Activated CD4-positive, alpha-beta T cell treated with anti-CD3 and anti-CD28 coated beads, Interleukin-2, amount 50 U/mL, for 4 hours (primary cell): ENCODE measurements at regions not wholly inside any gene's neighbourhood (a gene's known extent, or its start where the extent isn't known, plus 50 kb on each side); places are given as distances from the start of the nearest gene placed in this dataset.

ENCODE experiments used
- DNase-seq, 2 experiments: peaks; one replicate each; pipeline ENCODE4 v3.0.0-alpha.2; 2020

DNA sequence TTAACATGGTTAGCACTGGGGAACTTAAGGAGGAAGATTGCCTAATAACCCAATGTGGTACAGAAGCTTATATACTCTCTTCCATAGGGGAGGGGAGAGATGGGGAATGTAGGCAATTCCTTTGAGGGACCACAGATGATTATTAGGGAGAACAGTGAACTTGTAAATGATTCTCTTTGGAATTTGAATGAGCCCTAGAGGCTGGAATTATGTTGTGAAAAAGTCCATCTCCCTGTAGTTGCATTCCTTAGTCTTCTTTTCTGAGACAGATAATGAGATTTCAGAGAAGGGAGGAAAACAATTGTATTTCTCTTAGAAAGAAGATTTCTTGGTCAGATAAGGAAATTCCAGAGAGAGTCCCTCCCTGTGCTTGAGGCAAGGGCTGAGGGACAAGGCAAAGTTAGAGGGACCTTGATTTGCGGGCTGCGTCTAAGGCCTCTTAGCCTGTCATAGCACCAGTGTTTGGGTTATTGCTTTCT is 89.0 kb upstream of the HMCN1 start:
- DNase-seq: no peak

GRCh38 chr1:185644531-185644930 is 89.7 kb upstream of the HMCN1 start:
- DNase-seq: no peak

GRCh38 chr1:185636848-185637247 is 97.3 kb upstream of the HMCN1 start:
- no peak for DNase-seq

GRCh38 chr1:185634704-185635103 is 99.5 kb upstream of the HMCN1 start:
- DNase-seq: no peak

GRCh38 chr1:185632659-185633423 is 101.3 kb upstream of the HMCN1 start:
- no peak for DNase-seq

- no peak for DNase-seq
Observed at GRCh38 chr1:185631843-185632242, 102.3 kb upstream of the HMCN1 start.

DNA sequence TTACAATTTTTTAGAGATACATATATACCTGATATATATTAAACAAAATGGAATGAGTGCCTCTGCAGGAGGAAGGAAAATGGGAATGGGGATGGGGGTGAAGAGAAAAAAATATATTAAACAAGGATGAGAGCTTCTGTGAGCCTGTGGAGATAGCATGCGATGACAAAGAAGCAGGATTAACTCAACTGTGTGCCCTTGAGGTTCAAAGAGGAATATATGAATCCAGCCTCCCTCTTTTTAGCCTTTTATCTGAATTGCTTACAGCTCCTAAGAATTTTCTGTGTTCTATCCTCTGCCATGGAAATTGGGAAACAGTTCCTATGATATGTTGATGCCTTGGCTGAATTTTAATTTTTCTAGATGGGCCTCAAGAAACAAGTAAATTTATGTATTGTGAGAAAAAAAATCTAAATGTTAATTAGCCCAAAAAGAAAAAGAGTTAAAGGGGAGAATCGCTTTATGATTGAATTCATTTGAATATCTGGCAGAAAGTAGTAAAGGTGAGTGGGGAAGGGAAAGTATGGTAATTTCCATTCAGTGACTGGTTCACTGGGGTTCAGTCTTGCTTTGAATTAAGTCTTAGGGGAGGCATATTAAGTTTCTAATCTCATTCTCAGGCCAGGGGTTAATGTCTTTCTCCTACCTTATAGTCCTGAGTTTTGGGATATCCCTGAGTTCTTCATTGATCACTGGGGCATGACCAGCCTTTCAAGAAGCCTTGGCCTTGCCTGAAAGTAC is 106.3 kb upstream of the HMCN1 start:
- no peak for DNase-seq

DNA sequence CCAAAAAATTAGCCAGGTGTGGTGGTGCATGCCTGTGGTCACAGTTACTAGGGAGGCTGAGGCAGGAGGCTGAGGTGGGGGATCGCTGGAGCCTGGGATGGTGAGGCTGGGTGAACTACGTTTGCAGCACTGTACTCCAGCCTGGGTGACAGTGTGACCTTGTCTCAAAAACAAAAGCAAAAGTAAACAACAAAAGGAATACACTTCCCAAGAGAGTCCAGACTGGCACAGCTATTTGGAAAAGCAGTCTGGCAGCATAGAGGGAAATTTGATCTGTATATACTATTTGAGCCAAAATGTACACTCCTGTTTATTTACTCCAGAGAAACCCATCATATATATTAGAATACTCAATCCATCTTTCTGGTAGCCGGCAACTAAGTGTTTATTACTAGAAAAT is 107.0 kb upstream of the HMCN1 start:
- DNase-seq: no peak

- DNase-seq: no peak
Observed at GRCh38 chr1:185626344-185626743, 107.8 kb upstream of the HMCN1 start.

DNA sequence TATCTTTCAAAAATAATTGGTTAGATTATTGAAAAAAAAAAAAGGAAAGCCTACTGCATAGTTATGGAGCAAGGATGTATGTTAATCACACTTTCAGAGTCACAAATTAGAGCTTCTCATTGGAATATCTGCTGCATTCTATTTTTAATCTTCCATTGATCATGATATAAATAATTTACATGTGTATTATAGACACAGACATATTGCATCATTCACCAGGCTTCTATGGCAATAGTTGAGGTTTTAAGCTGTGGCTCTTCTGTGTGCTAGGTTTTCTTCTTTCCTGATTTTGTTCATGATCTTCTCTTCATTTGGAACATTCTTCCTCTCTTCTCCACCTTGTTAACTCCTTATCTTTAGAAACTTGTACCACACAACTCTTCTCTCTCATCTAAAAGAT is 123.2 kb upstream of the HMCN1 start:
- DNase-seq: no peak

DNA sequence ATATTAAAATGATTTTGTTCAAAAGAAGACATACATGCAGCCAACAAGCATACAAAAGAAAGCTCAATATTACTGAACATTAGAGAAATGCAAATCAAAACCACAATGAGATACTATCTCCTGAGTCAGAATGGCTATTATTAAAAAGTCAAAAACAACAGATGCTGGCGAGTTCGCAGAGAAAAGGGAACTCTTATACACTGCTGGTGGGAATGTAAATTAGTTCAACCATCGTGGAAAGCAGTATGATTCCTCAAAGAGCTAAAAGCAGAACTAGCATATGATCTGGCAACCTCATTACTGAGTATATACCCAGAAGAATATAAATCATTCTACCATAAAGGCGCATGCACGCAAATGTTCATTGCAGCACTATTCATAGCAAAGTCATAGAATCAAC is 126.0 kb upstream of the HMCN1 start:
- DNase-seq: no peak

DNA sequence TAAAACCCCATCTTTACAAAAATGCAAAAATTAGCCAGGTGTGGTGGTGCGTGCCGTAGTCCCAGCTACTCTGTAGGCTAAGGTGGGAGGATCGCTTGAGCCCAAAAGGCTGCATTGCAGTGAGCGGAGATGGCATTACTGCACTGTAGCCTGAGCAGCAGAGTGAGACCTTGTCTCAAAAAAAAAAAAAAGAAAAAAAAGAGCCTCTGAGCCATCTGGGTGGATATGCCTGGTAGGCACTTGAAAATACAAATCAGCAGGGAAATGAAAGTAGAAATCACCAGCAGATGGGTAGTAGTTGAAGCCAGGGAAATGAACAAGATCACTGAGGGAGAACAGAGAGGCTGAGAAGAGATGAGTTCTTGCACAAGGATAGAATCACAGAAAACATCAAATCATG is 131.0 kb upstream of the HMCN1 start:
- DNase-seq: no peak

DNA sequence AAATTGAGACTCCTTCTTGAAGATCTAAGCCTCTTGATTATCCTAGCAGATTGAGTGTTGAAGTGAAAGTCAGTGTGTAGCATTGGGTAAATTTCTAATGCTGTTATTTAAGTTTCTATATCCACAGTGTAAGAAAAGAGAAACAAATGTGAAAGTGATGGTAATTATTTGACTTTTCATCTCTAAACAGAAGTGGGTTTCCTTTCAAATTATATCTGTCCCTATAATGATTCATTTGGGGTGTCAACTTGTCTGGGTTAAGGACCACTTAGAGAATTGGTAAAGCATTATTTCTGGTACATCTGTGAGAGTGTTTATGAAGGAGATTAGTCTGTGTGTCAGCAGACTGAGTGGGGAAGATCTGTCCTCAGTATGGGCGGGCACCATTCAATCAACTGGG is 133.0 kb upstream of the HMCN1 start:
- DNase-seq: no peak

GRCh38 chr1:185600641-185601040 is 133.6 kb upstream of the HMCN1 start:
- no peak for DNase-seq

DNA sequence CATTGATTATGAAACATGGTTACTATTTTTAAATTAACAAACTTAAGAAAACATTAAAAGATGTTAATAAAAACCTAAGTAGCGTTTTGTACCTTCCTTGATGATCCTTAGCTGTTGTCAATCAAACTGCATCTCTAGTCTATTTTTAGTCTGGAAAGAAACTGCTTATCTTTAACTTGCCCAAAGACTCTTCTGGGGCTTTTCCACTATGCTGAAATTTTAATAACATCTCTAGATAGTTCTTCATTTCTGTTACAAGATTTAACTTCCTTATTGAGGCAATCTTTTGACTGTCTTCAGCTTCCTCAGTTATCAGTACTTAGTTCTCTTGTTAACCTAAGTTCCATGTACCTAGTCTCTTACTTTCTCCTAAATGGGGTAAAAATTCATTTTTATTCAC is 135.9 kb upstream of the HMCN1 start:
- DNase-seq: no peak

DNA sequence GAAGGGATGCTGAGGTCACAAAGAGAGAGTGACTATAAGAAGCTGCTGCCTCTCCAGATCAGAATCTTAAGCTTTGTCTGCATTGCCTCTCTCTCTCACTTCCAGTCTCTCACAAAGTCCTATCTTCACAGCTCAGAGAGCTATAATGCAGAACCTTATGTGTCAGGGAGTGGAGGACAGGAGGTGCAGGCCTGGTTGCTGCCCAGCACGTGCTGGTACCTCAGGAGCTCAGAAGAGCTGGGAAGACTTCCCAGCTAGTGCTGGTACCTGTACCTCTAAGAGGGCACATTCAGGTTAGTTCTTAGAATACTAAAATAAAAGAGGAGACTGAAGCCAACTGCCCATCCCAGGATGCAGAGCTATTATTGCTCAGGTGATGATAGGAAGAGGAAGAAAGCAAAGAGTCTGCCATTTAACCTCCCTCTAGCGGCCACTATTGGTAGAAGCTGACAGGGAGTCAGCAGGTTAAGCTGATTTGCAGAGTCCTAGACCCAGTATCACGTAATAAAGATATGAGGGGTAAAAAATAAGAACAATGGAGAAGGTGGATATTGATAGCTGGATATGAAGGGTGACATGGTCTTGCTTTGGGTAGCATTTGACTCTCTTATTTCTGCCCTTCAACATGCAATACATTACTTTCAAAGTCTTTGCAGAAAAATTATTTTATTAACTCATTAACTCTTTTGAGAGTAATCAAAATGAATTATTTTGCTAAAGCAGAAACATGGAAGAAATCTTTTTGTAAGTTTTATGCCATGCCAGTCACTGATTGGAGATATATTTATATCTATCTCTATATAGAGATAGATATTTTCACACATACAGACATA is 138.1 kb upstream of the HMCN1 start:
- DNase-seq: peak; percentile 38 to 46

DNA sequence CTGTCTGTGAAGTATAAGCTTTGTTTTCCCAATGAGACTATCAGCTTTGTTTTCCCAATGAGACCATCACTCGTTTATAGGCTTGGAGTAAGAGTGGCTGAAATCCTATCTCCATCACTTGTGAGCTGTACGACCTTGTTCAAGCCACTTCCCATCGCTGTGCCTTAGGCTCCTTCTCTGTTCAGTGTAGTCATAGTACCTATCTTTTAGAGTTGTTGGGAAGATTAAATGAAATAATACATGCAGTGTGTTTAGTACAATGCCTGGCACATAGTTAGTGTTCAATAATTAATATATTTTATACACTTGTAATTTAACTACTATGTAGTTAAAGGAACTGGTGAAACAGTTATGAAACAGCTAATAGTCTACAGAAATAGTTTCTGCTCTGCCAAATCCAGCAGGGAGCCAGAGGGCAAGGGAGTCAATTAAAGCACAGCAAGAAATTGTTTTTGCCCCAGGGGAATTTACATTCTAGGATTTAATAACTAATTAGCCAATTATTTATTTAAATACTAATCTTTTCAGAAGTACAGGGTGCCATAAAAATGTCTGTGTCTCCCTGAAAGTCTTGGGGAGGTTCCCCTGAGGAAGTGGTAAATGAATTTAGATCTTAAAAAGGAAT is 139.3 kb upstream of the HMCN1 start:
- DNase-seq: no peak

DNA sequence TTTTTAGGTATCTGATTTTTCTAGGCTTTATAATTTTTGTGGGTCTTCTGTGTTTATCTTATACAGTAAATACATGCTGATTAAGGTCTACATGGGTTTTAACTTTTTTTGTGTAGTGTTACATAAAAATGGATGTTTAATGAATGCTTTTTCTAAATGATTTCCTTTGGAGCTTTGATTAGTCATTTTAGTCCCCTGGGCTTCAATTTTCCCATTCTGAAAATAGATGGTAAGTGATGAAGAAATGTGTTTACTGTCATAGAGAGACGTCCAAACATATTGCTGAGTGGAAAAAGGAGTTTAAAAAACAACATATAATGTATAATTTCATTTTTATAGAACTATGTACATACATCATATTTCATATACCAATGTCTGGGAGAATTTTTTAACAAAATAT is 140.9 kb upstream of the HMCN1 start:
- DNase-seq: no peak

DNA sequence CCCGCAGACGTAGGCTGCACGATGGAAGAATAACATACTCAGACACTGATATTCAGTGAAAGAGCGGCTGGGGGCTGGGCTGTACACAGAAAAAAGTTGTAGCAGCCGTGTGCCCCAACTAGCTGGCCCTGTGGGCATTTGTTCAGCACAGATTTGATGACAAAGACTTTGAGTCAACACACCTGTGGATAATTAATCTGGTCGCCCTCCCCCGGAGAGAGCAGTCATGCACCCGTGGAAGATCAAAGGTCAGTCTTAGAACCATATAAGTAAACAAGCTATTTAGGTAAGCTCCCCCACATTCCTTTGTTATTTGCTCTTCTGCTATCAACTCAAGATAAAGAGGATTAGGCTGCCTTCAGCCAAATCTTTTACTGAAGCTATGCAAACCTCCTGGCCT is 148.4 kb upstream of the HMCN1 start:
- no peak for DNase-seq

- no peak for DNase-seq
Observed at GRCh38 chr1:185581961-185582725, 152.0 kb upstream of the HMCN1 start.

DNA sequence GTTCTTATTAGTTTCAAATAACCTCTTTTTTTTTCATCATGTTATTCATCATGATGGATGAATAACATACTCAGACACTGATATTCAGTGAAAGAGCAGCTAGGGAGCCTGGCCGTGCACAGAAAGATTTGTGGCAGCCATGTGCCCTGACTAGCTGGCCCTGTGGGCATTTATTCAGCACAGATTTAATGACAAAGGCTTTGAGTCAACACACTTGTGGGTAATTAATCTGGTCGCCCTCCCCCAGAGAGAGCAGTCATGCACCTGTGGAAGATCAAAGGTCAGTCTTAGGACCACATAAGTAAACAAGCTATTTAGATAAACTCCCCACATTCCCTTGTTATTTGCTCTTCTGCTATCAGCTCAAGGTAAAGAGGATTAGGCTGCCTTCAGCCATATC is 153.2 kb upstream of the HMCN1 start:
- no peak for DNase-seq

DNA sequence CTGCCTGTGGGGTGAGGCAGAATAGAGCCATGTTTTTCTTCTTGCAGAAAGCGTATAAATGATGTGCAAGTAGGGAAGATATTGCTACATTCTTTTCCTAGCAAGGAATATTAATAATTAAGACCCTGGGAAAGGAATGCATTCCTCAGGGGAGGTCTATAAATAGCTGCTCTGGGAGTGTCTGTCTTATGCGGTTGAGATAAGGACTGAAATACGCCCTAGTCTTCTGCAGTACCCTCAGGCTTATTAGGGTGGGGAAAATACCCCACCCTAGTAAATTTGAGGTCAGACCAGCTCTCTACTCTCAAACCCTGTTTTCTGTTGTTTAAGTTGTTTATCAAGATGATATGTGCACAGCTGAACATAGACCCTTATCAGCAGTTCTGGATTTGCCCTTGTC is 155.9 kb upstream of the HMCN1 start:
- no peak for DNase-seq
